ENCODE measurements at regions not wholly inside any gene's neighbourhood (a gene's known extent, or its start where the extent isn't known, plus 50 kb on each side); places are given as distances from the start of the nearest gene placed in this dataset.

DNA sequence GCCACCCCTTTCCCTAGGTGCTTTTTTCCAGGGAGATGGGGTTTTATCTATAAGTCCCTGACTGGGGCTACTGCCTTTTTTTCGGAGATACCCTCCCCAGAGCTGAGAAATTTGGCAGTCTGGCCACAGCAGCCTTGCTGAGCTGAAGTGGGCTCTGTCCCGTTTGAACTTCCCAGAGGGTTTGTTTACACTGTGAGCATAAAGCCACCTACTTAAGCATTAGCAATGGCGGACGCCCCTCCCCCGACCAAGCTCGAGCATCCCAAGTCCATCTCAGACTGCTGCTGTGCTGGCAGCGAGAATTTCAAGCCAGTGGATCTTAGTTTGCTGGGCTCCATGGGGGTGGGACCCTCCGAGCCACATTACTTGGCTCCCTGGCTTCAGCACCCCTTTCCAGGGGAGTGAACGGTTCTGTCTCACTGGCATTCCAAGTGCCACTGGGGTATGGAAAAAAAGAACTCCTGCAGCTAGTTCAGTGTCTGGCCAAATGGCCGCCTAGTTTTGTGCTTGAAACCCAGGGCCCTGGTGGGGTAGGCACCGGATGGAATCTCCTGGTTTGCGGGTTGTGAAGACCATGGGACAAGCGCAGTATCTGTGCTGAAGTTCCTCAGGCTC, 456.4 kb upstream of the HTR2C start:
- H3K27me3 ChIP-seq (ENCODE audit: low read length): no peaks in the 10 kb centered on the region
- no peaks in the 10 kb centered on the region for H3F3A ChIP-seq (ENCODE audit: insufficient read depth)

DNA sequence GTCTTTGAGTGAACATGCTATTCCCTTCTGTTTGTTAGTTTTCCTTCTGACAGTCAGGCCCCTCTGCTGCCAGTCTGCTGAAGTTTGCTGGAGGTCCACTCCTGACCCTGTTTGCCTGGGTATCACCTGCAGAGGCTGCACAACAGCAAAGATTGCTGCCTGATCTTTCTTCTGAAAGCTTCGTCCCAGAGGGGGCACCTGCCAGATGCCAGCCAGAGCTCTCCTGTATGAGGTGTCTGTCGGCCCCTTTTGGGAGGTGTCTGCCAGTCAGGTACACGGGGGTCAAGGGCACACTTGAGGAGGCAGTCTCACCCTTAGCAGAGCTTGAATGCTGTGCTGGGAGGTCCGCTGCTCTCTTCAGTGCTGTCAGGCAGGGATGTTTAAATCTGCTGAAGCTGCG, 456.9 kb upstream of the HTR2C start:
- no peak overlapping the region for H3K4me3 ChIP-seq (ENCODE audit: insufficient read depth, low read length, poor library complexity, severe bottlenecking)
- no peak overlapping the region for H3K27ac ChIP-seq (ENCODE audit: low read depth, low read length)
- TF ChIP-seq EZH2phosphoT487 (conservative IDR thresholded peaks at IDR 0.05; ENCODE audit: low read length): no peak
- TF ChIP-seq, protein P1, sequence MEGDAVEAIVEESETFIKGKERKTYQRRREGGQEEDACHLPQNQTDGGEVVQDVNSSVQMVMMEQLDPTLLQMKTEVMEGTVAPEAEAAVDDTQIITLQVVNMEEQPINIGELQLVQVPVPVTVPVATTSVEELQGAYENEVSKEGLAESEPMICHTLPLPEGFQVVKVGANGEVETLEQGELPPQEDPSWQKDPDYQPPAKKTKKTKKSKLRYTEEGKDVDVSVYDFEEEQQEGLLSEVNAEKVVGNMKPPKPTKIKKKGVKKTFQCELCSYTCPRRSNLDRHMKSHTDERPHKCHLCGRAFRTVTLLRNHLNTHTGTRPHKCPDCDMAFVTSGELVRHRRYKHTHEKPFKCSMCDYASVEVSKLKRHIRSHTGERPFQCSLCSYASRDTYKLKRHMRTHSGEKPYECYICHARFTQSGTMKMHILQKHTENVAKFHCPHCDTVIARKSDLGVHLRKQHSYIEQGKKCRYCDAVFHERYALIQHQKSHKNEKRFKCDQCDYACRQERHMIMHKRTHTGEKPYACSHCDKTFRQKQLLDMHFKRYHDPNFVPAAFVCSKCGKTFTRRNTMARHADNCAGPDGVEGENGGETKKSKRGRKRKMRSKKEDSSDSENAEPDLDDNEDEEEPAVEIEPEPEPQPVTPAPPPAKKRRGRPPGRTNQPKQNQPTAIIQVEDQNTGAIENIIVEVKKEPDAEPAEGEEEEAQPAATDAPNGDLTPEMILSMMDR (IDR thresholded peaks at IDR 0.05; ENCODE audit: insufficient read depth, low read length, poor library complexity, severe bottlenecking): no peak
- H3K27me3 ChIP-seq (ENCODE audit: low read length): no peaks in the 10 kb centered on the region
- no peaks in the 10 kb centered on the region for H3K36me3 ChIP-seq (ENCODE audit: low read length)
- no peaks in the 10 kb centered on the region for H3K9me3 ChIP-seq (ENCODE audit: insufficient read depth, low read length)
- no peaks in the 10 kb centered on the region for H3K9me2 ChIP-seq (replicated peaks; ENCODE audit: insufficient read depth, low read length)
- no peak overlapping the region for H3K9ac ChIP-seq (ENCODE audit: low read length)
- no peaks in the 10 kb centered on the region for H3F3A ChIP-seq (ENCODE audit: insufficient read depth)
- H3K79me2 ChIP-seq (ENCODE audit: insufficient read depth, low read length): no peaks in the 10 kb centered on the region
- H3K4me2 ChIP-seq (ENCODE audit: low read depth, low read length, poor library complexity, severe bottlenecking): no peak overlapping the region
- H2AFZ ChIP-seq (ENCODE audit: low read depth, low read length, severe bottlenecking): no peak overlapping the region
- no peaks in the 10 kb centered on the region for H4K20me1 ChIP-seq (ENCODE audit: low read depth, low read length)

More for the DNA sequence above, 456.4 kb upstream of the HTR2C start:
- no peaks in the 10 kb centered on the region for H3K36me3 ChIP-seq (ENCODE audit: low read length)
- no peak overlapping the region for H2AFZ ChIP-seq (ENCODE audit: low read depth, low read length, severe bottlenecking)
- no peaks in the 10 kb centered on the region for H3K9me3 ChIP-seq (ENCODE audit: insufficient read depth, low read length)
- TF ChIP-seq, protein P1 (IDR thresholded peaks at IDR 0.05; ENCODE audit: insufficient read depth, low read length, poor library complexity, severe bottlenecking): no peak
- no peak for TF ChIP-seq EZH2phosphoT487 (conservative IDR thresholded peaks at IDR 0.05; ENCODE audit: low read length)
- no peak overlapping the region for H3K27ac ChIP-seq (ENCODE audit: low read depth, low read length)
- no peaks in the 10 kb centered on the region for H3K79me2 ChIP-seq (ENCODE audit: insufficient read depth, low read length)
- no peak overlapping the region for H3K4me3 ChIP-seq (ENCODE audit: insufficient read depth, low read length, poor library complexity, severe bottlenecking)
- H3K9ac ChIP-seq (ENCODE audit: low read length): no peak overlapping the region
- H3K4me2 ChIP-seq (ENCODE audit: low read depth, low read length, poor library complexity, severe bottlenecking): no peak overlapping the region
- no peaks in the 10 kb centered on the region for H4K20me1 ChIP-seq (ENCODE audit: low read depth, low read length)
- no peaks in the 10 kb centered on the region for H3K9me2 ChIP-seq (replicated peaks; ENCODE audit: insufficient read depth, low read length)

DNA sequence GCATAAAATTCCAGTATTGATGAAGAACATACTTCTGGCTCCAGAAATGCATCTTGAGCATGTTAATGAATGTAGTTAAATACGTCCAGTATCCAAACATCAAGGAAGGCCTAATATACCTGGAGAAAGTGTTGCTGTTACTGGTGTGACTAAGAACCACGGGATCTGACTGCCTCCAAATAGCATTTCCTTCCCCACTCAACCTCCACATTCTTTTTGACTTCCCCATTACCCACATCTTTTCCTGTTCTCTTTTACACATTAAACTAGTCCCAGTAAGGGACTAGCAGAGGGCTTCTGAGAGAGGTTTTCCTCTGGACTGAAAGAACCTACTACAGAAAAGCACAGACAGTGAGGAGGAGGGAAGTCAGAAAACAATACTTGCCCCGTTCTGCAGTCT, 482.8 kb upstream of the HTR2C start:
- no peaks in the 10 kb centered on the region for H3K27me3 ChIP-seq (ENCODE audit: low read length)
- no peaks in the 10 kb centered on the region for H3K9me2 ChIP-seq (replicated peaks; ENCODE audit: insufficient read depth, low read length)

More for the DNA sequence above, 482.8 kb upstream of the HTR2C start:
- Histone ChIP-seq H3K4me2 (ENCODE audit: low read depth, low read length, poor library complexity, severe bottlenecking) (no peak overlapping the region), H3K9me3 (ENCODE audit: insufficient read depth, low read length) (no peaks in the 10 kb centered on the region), H2AFZ (ENCODE audit: low read depth, low read length, severe bottlenecking) (no peak overlapping the region), H3K4me3 (ENCODE audit: insufficient read depth, low read length, poor library complexity, severe bottlenecking) (no peak overlapping the region), H3K9ac (ENCODE audit: low read length) (no peak overlapping the region), H3K79me2 (ENCODE audit: insufficient read depth, low read length) (no peaks in the 10 kb centered on the region), H3K27ac (ENCODE audit: low read depth, low read length) (no peak overlapping the region), H3F3A (ENCODE audit: insufficient read depth) (no peaks in the 10 kb centered on the region), H4K20me1 (ENCODE audit: low read depth, low read length) (no peaks in the 10 kb centered on the region), H3K36me3 (ENCODE audit: low read length) (no peaks in the 10 kb centered on the region)
- TF ChIP-seq, protein P1 (IDR thresholded peaks at IDR 0.05; ENCODE audit: insufficient read depth, low read length, poor library complexity, severe bottlenecking): no peak
- TF ChIP-seq EZH2phosphoT487 (conservative IDR thresholded peaks at IDR 0.05; ENCODE audit: low read length): no peak
